Smooth muscle cell (in vitro differentiated cells): ENCODE measurements at regions not wholly inside any gene's neighbourhood (a gene's known extent, or its start where the extent isn't known, plus 50 kb on each side); places are given as distances from the start of the nearest gene placed in this dataset.
"Not testable (repeated sequence)": the region's sequence is repeated elsewhere in the genome, so short reads cannot be mapped to it uniquely, and the experiment has no call there.

Experiments
- DNase-seq: peaks from one replicate; lab custom pipeline; 2025; ENCODE audit not compliant: unreplicated experiment; lab: John Stamatoyannopoulos, UW
- H2AFZ ChIP-seq: fragments of 200-600 bp; sonication (generic); 2 replicates; pipeline ENCODE4 v1.6.0; 2016; ENCODE audit warnings: antibody characterized with exemption, low read depth, mild to moderate bottlenecking
- H3F3A ChIP-seq: fragments of 200-600 bp; sonication (generic); 2 replicates; pipeline ENCODE4 v1.6.0; 2017; ENCODE audit warnings: antibody characterized with exemption, low read depth
- H3K27ac ChIP-seq: fragments of 200-600 bp; sonication (generic); 2 replicates; pipeline ENCODE4 v1.5.1; 2016; ENCODE audit warnings: low read depth, mild to moderate bottlenecking
- H3K27me3 ChIP-seq: fragments of 200-600 bp; sonication (generic); 2 replicates; pipeline ENCODE4 v1.6.1; 2016; ENCODE audit warnings: low read depth, mild to moderate bottlenecking
- H3K36me3 ChIP-seq: fragments of 200-600 bp; sonication (generic); 2 replicates; pipeline ENCODE4 v1.5.1; 2016; ENCODE audit warnings: low read depth
- H3K4me1 ChIP-seq: fragments of 200-600 bp; sonication (generic); 2 replicates; pipeline ENCODE4 v1.5.1; 2016; ENCODE audit warnings: low read depth
- H3K4me2 ChIP-seq: fragments of 200-600 bp; sonication (generic); 2 replicates; pipeline ENCODE4 v1.6.0; 2016; ENCODE audit warnings: mild to moderate bottlenecking
- H3K4me3 ChIP-seq: fragments of 200-600 bp; sonication (generic); 2 replicates; pipeline ENCODE4 v1.5.1; 2016; ENCODE audit warnings: mild to moderate bottlenecking
- H3K79me2 ChIP-seq: fragments of 200-600 bp; sonication (generic); 2 replicates; pipeline ENCODE4 v1.6.0; 2016; ENCODE audit warnings: low read depth, mild to moderate bottlenecking
- H3K9ac ChIP-seq: fragments of 200-600 bp; sonication (generic); 2 replicates; pipeline ENCODE4 v1.6.0; 2016; ENCODE audit warnings: low read depth
- H3K9me3 ChIP-seq: fragments of 200-600 bp; sonication (generic); replicated peaks from 2 replicates; pipeline ENCODE4 v1.5.1; 2016; ENCODE audit warnings: low read depth
- H4K20me1 ChIP-seq: fragments of 200-600 bp; sonication (generic); 2 replicates; pipeline ENCODE4 v1.6.0; 2016; ENCODE audit warnings: low read depth
- WGBS: methylation state at CpG from one replicate; pipeline ENCODE4 v1.1.7; 2016; ENCODE audit warnings: low lambda C conversion rate; 5-methylcytosine and 5-hydroxymethylcytosine counted together
- TF ChIP-seq, protein P1 (sequence below): fragments of 200-600 bp; sonication (generic); IDR thresholded peaks from 2 replicates; pipeline ENCODE4 v1.5.1; 2017; ENCODE audit warnings: borderline replicate concordance, mild to moderate bottlenecking, antibody characterized with exemption; ENCODE audit not compliant: insufficient read depth, poor library complexity, severe bottlenecking

DNA sequence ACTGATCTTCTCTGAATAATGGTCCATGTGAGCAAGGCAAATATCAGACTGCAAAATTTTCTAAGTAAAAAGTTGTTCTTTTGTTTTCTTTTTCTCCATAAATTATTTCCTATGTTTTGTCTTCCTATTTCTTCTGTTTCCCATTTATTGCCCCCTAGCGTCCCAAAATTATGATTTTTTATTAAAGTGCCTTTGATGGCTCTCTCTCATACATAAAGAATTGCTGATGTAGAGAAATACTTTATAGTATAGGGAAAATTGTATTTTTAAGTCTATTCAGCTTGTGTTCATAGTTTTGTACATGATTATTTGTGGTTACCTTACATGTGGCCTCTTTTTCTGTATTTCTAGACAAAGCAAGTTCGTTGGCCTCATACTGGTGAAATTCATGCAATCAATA is 1031.2 kb downstream of the EFNA5 start:
- Histone ChIP-seq H3K27ac (no peak overlapping the region), H3K9ac (no peak overlapping the region), H3K27me3 (no peaks in the 10 kb centered on the region), H3K9me3 (no peaks in the 10 kb centered on the region), H3K79me2 (no peaks in the 10 kb centered on the region), H3K4me1 (no peaks in the 10 kb centered on the region), H2AFZ (no peak overlapping the region), H4K20me1 (no peaks in the 10 kb centered on the region), H3K36me3 (no peaks in the 10 kb centered on the region), H3K4me2 (no peak overlapping the region), H3F3A (no peaks in the 10 kb centered on the region), H3K4me3 (no peak overlapping the region)
- TF ChIP-seq, protein P1, sequence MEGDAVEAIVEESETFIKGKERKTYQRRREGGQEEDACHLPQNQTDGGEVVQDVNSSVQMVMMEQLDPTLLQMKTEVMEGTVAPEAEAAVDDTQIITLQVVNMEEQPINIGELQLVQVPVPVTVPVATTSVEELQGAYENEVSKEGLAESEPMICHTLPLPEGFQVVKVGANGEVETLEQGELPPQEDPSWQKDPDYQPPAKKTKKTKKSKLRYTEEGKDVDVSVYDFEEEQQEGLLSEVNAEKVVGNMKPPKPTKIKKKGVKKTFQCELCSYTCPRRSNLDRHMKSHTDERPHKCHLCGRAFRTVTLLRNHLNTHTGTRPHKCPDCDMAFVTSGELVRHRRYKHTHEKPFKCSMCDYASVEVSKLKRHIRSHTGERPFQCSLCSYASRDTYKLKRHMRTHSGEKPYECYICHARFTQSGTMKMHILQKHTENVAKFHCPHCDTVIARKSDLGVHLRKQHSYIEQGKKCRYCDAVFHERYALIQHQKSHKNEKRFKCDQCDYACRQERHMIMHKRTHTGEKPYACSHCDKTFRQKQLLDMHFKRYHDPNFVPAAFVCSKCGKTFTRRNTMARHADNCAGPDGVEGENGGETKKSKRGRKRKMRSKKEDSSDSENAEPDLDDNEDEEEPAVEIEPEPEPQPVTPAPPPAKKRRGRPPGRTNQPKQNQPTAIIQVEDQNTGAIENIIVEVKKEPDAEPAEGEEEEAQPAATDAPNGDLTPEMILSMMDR = no peak
- no peak for DNase-seq
- WGBS = 75% methylated on average over 2 of the region's 2 CpGs

DNA sequence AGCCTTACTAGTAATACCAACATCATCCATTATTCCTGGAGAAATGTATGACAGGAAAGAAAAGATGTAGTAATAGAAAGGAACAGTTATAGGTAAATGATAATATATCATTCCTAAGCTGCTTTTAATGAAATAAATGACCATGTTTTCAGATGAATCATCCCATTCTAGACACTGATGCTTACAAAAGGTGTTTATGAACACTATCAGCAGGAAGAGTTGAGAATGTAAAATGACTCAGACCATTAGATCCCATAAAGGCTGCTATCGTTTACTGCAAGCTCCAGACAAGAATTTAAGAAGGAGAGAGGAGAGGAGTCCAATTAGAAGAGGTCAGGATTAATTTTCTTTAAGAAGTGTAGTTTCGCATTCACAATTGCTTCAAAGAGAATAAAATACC is 1033.5 kb downstream of the EFNA5 start:
- H3K36me3 ChIP-seq = no peaks in the 10 kb centered on the region
- H4K20me1 ChIP-seq = no peaks in the 10 kb centered on the region
- no peaks in the 10 kb centered on the region for H3K79me2 ChIP-seq
- H3K27ac ChIP-seq = no peak overlapping the region
- no peak overlapping the region for H3K9ac ChIP-seq
- no peak overlapping the region for H2AFZ ChIP-seq
- no peaks in the 10 kb centered on the region for H3K4me1 ChIP-seq
- H3K27me3 ChIP-seq = no peaks in the 10 kb centered on the region
- DNase-seq = no peak
- 66% methylated on average over 2 of the region's 2 CpGs for WGBS
- TF ChIP-seq, protein P1 = no peak
- no peaks in the 10 kb centered on the region for H3F3A ChIP-seq
- no peaks in the 10 kb centered on the region for H3K9me3 ChIP-seq
- H3K4me3 ChIP-seq = no peak overlapping the region
- no peak overlapping the region for H3K4me2 ChIP-seq

DNA sequence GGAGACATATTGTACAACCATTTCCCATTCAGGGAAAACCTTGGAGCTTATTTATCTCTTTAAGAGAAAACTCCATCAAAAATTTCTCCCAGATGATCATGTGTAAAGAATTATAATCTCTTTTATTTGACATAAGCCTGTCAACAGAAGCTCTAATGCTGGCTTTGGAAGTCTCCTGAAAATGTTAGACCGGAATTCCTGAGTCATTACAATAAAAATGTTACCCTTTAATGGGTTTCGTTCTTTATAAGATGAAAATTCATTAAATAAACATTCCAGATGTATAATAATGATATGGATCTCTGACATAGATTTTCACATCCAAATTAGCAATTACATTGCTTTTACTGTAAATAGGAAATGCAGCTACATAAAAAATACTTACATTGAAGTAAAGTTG is 1036.4 kb downstream of the EFNA5 start:
- no peak overlapping the region for H3K4me2 ChIP-seq
- no peak overlapping the region for H3K27ac ChIP-seq
- H3K9ac ChIP-seq = no peak overlapping the region
- H3K79me2 ChIP-seq = no peaks in the 10 kb centered on the region
- H3K9me3 ChIP-seq = no peaks in the 10 kb centered on the region
- H3K4me3 ChIP-seq = no peak overlapping the region
- DNase-seq = no peak
- no peaks in the 10 kb centered on the region for H4K20me1 ChIP-seq
- TF ChIP-seq, protein P1 = no peak
- WGBS = 72% methylated on average over 2 of the region's 2 CpGs
- no peaks in the 10 kb centered on the region for H3K27me3 ChIP-seq
- peak overlapping the region; percentile 28 for H2AFZ ChIP-seq
- no peaks in the 10 kb centered on the region for H3F3A ChIP-seq
- no peaks in the 10 kb centered on the region for H3K4me1 ChIP-seq
- H3K36me3 ChIP-seq = no peaks in the 10 kb centered on the region

DNA sequence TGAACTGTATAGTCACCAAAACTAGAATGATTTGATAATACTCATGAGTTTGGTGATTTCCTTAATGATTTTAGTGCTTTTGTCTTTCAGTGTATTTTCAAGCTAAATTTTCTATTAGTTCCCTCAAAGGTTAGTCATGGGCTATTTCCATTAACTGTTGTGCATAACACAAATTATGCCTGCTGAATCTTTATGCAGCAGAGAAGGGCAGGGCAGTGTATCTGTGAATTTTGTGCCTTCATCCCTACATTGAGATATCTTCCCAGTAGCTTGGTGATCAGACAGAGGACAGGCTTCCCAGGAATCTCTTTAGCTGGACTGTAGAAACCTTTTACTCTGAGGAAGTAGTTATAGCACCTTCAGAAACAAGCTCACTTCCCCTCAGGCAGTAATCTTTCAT is 1036.9 kb downstream of the EFNA5 start:
- Histone ChIP-seq H3K27ac (no peak overlapping the region), H3F3A (no peaks in the 10 kb centered on the region), H3K36me3 (no peaks in the 10 kb centered on the region), H3K4me1 (no peaks in the 10 kb centered on the region), H3K27me3 (no peaks in the 10 kb centered on the region), H4K20me1 (no peaks in the 10 kb centered on the region), H3K9me3 (no peaks in the 10 kb centered on the region), H3K4me3 (no peak overlapping the region), H3K9ac (no peak overlapping the region), H3K79me2 (no peaks in the 10 kb centered on the region), H2AFZ (peak overlapping the region; percentile 28), H3K4me2 (no peak overlapping the region)
- TF ChIP-seq, protein P1 = no peak
- no peak for DNase-seq

DNA sequence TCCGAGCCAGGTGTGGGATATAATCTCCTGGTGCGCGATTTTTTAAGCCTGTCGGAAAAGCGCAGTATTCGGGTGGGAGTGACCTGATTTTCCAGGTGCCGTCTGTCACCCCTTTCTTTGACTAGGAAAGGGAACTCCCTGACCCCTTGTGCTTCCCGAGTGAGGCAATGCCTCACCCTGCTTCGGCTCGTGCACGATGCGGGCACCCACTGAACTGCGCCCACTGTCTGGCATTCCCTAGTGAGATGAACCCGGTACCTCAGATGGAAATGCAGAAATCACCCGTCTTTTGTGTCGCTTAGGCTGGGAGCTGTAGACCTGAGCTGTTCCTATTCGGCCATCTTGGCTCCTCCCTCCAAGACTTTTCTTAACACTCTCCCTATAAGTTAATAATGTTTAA is 1042.3 kb downstream of the EFNA5 start:
- not testable (repeated sequence) for H2AFZ ChIP-seq, H4K20me1 ChIP-seq, DNase-seq, H3F3A ChIP-seq, H3K27ac ChIP-seq, H3K27me3 ChIP-seq, H3K9me3 ChIP-seq, H3K36me3 ChIP-seq, H3K79me2 ChIP-seq, H3K9ac ChIP-seq, H3K4me2 ChIP-seq, H3K4me1 ChIP-seq, H3K4me3 ChIP-seq
- WGBS = 95% methylated on average over 17 of the region's 17 CpGs
